ENCODE measurements at regions not wholly inside any gene's neighbourhood (a gene's known extent, or its start where the extent isn't known, plus 50 kb on each side); places are given as distances from the start of the nearest gene placed in this dataset.

DNA sequence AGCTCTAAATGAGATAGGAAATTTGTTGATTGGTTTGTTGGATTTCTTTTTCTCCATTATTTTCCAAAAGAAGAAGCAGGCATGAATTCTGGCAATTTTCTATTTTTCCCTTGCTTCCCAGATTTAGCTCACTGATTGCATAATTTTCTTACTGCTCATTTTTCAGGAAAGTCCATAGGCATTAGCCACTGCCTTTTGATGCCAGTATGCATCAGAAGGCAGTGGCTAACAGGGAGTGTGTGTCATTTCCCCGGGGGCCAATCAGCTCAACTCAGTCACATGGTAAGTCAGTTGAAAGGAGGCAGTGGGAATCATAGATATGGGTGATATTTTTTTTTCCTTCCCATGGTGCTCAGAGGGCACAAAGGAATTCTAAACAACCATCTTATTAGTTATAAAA is 156.7 kb downstream of the TRIML1 start:
- Histone ChIP-seq H3K4me3 (no peak overlapping the region), H3K4me1 (no peaks in the 10 kb centered on the region), H3K36me3 (no peaks in the 10 kb centered on the region), H3K9me3 (peaks cover 0 to 3% (median 0%) of the 10 kb centered on the region in 11 donors), H3K27me3 (peaks cover 0 to 15% (median 0%) of the 10 kb centered on the region in 7 donors), H3K27ac (no peak overlapping the region)
- intact Hi-C loops (cut with DNase I), result no loop called here
- 84 to 88% methylated on average over 1 of the region's 1 CpG for WGBS, 2 donors
- ATAC-seq (no peak), DNase-seq (no peak)
- TF ChIP-seq, protein P1, sequence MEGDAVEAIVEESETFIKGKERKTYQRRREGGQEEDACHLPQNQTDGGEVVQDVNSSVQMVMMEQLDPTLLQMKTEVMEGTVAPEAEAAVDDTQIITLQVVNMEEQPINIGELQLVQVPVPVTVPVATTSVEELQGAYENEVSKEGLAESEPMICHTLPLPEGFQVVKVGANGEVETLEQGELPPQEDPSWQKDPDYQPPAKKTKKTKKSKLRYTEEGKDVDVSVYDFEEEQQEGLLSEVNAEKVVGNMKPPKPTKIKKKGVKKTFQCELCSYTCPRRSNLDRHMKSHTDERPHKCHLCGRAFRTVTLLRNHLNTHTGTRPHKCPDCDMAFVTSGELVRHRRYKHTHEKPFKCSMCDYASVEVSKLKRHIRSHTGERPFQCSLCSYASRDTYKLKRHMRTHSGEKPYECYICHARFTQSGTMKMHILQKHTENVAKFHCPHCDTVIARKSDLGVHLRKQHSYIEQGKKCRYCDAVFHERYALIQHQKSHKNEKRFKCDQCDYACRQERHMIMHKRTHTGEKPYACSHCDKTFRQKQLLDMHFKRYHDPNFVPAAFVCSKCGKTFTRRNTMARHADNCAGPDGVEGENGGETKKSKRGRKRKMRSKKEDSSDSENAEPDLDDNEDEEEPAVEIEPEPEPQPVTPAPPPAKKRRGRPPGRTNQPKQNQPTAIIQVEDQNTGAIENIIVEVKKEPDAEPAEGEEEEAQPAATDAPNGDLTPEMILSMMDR (IDR thresholded peaks at IDR 0.05), result no peak

DNA sequence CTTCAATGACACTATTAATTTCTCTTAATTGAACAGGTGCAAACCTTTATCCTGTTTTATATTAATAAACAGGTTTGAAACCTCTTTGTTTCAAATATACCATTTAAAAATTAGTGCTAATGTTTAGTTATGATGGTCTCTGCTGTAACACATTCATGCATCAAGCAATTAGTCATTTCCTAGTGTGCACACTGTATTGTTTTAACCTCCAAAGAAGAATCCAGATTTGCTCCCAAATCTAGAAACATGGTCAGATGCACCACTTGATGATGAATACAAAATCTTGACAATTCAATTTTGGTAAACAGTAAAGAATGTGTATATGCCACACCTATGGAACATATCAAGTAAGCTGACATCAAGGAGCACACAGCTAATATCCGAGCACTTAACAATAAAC is 157.1 kb downstream of the TRIML1 start:
- intact Hi-C loops (cut with DNase I), result no loop called here
- peaks cover 0 to 15% (median 0%) of the 10 kb centered on the region in 7 donors for H3K27me3 ChIP-seq
- no peak overlapping the region for H3K27ac ChIP-seq
- no peak for DNase-seq
- no peak for ATAC-seq
- TF ChIP-seq, protein P1 (IDR thresholded peaks at IDR 0.05), result no peak
- H3K4me3 ChIP-seq, result no peak overlapping the region
- peaks cover 0 to 7% (median 0%) of the 10 kb centered on the region in 11 donors for H3K9me3 ChIP-seq
- no peaks in the 10 kb centered on the region for H3K36me3 ChIP-seq
- 67 to 70% methylated on average over 1 of the region's 1 CpG for WGBS, 2 donors
- no peaks in the 10 kb centered on the region for H3K4me1 ChIP-seq

DNA sequence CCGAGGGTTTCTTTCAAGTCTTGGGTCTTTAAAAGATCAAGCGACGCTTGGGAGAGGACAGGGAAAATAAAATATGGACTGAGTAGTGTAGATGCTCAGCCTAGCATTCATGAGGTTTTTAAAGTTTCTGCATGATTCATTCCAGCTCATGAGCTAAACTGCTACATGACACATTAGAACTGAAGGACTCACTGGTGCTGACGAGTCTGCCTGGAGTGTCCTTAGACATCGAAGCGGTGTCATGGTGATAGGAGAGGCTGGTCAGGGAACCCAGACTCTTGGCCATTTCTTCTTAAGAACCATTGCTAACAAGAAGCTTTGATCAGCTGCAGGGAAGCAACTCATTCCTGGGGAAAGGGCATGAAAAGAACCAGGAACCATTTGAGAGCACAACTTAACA is 158.6 kb downstream of the TRIML1 start:
- Histone ChIP-seq H3K4me3 (no peak overlapping the region), H3K9me3 (peaks cover 0 to 14% (median 0%) of the 10 kb centered on the region in 11 donors), H3K27ac (no peak overlapping the region), H3K4me1 (no peaks in the 10 kb centered on the region), H3K36me3 (no peaks in the 10 kb centered on the region), H3K27me3 (peaks cover 0 to 15% (median 0%) of the 10 kb centered on the region in 7 donors)
- intact Hi-C loops (cut with DNase I), result no loop called here
- DNase-seq, result no peak
- WGBS, 2 donors, result 78 to 79% methylated on average over 6 of the region's 6 CpGs
- TF ChIP-seq, protein P1 (IDR thresholded peaks at IDR 0.05), result no peak
- ATAC-seq, result no peak

DNA sequence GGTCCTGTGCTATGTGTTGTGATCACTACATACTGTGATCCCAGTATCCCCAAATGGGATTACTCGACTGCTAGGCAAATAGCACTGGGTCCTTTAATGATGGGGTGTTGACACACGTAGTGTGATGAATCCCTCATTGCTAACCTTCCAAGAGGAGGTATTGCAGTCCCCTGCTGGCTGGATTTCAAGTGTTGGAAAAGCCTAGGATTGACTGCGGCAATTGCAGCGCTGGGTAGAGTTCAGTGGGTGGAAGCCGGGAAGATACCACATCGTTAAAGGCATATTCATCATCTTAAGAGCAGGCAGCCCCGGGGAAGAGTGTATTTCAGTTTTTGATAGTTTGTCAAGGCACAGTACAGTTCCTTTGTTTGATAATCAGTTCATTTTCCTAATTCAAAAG is 159.9 kb downstream of the TRIML1 start:
- no peak for DNase-seq
- 48 to 55% methylated on average over 7 of the region's 7 CpGs for WGBS, 2 donors
- intact Hi-C loops (cut with DNase I), result no loop called here
- Histone ChIP-seq H3K4me3 (no peak overlapping the region), H3K27ac (no peak overlapping the region), H3K36me3 (no peaks in the 10 kb centered on the region), H3K27me3 (peaks cover 0 to 15% (median 0%) of the 10 kb centered on the region in 7 donors), H3K4me1 (no peaks in the 10 kb centered on the region), H3K9me3 (peaks cover 0 to 14% (median 0%) of the 10 kb centered on the region in 11 donors)
- no peak for ATAC-seq
- TF ChIP-seq, protein P1 (IDR thresholded peaks at IDR 0.05), result no peak
